ENCODE measurements at regions not wholly inside any gene's neighbourhood (a gene's known extent, or its start where the extent isn't known, plus 50 kb on each side); places are given as distances from the start of the nearest gene placed in this dataset.
A peak's percentile ranks its signal among the peaks of the same experiment; 100 is the strongest.

- Mint-ChIP-seq H3K9me3 (no peaks in the 10 kb centered on the region), H3K27ac (no peak overlapping the region), H3K4me1 (no peaks in the 10 kb centered on the region), H3K36me3 (no peaks in the 10 kb centered on the region), H3K27me3 (no peaks in the 10 kb centered on the region), H3K4me3 (no peak overlapping the region)
- POLR2A ChIA-PET: no interaction called here
- ATAC-seq (ENCODE audit: low read depth) (peak; percentile 65), DNase-seq (peak; percentile 55)
These were observed 354.0 kb upstream of the DUSP10 start for GRCh38 chr1:222095606-222096475.

DNA sequence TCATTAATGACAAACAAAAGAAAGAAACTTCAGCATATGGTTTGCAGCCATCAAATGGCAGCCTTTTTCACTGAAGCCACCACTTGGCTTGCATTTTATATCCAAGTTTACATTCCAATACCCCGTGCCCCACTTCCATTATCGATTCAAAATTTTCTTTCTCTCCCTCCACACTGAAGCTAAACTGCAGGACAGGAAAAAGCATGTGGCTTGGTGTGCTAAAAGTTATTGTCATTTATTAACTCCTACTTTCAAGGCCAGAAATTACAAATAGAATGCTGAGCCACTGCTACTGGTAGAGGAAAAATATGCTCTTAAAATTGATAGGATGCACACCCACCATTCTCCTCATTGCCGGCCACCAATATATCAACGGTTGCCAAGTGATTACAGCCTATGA is 351.6 kb upstream of the DUSP10 start:
- no peak overlapping the region for H3K4me3 Mint-ChIP-seq
- no peaks in the 10 kb centered on the region for H3K36me3 Mint-ChIP-seq

DNA sequence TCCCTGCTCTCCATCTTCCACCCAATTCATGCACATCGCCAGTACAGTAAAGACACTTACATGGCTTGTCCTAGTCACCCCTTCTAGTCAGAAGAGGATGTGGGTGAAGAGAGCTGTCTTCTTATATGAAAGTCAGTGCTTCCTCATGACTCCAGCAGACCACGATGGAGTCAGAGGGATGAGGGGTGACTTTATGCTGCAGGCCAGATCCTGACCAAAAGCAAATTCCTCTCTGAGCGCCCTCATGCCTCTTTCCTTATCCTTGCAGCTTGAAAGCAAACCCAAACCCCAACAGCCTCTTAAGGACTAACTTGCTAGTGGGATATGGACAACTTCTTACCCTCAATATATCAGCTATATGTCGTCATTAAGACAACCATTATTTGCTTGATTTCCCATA is 348.2 kb upstream of the DUSP10 start:
- ATAC-seq (ENCODE audit: low read depth) (no peak), DNase-seq (no peak)
- H3K27me3 Mint-ChIP-seq: no peaks in the 10 kb centered on the region
- H3K27ac Mint-ChIP-seq: no peak overlapping the region
- no peaks in the 10 kb centered on the region for H3K36me3 Mint-ChIP-seq
- H3K9me3 Mint-ChIP-seq: no peaks in the 10 kb centered on the region
- POLR2A ChIA-PET: no interaction called here
- H3K4me3 Mint-ChIP-seq: no peak overlapping the region
- no peaks in the 10 kb centered on the region for H3K4me1 Mint-ChIP-seq

More for the DNA sequence above, 351.6 kb upstream of the DUSP10 start:
- no peak for ATAC-seq (ENCODE audit: low read depth)
- Mint-ChIP-seq H3K27ac (no peak overlapping the region), H3K27me3 (no peaks in the 10 kb centered on the region), H3K4me1 (no peaks in the 10 kb centered on the region), H3K9me3 (no peaks in the 10 kb centered on the region)
- POLR2A ChIA-PET: no interaction called here
- no peak for DNase-seq

DNA sequence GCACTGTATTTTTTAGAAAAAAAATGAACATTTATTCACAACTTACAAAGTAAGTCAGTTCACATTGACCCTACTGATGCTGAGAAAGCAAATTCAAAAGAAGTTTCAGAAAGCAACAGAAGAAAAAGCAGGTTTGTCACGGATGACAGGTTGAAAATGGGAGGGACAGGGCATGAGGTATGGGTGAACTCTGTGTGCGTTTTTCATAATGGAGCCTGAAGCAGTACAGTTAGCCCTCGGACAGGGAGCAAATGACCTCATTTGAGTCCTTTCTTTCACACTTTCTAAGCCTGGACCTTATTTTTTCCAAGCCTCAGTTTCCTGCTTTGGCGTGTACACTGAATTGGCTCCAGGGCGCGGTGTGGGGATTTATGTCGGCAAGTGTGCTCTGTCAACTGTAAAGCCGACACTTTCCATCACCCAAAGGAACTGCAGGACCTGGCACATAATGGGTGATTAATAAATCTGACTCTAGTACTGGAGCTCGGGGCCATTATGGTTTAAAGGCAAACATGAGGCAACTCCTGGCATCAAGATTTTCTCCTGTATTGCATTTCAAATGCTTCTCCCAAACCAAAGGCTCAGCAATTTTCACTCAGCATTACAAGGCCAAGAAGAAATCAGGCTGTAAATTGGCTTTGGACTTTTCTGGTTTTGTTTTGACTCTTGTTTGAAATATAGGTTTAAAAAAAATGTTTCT is 345.5 kb upstream of the DUSP10 start:
- no peak for ATAC-seq (ENCODE audit: low read depth)
- H3K27me3 Mint-ChIP-seq: peaks cover 1% of the 10 kb centered on the region
- H3K4me1 Mint-ChIP-seq: no peaks in the 10 kb centered on the region
- POLR2A ChIA-PET: no interaction called here
- H3K9me3 Mint-ChIP-seq: peaks cover 2% of the 10 kb centered on the region
- H3K27ac Mint-ChIP-seq: no peak overlapping the region
- H3K36me3 Mint-ChIP-seq: no peaks in the 10 kb centered on the region
- DNase-seq: no peak
- H3K4me3 Mint-ChIP-seq: no peak overlapping the region

DNA sequence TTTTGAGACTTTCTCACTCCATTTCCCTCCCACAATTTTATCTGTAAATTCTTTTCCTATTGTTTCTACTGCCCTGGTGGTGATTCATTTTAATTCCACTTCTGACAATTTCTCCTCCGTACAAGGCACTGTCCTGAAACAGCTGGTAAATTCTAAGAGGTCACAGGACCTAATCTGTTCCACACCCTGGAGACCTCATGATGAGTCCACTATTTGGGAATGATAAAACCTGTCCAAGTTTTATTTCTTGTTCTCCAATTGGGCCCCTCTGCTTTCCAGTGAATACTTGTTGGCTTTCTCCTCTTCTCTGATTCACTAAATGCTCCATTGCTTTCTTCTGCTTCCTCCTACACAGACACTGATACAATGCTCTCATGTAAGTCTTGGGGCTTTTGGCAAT is 343.1 kb upstream of the DUSP10 start:
- POLR2A ChIA-PET: no interaction called here
- no peaks in the 10 kb centered on the region for H3K4me1 Mint-ChIP-seq
- ATAC-seq (ENCODE audit: low read depth): no peak
- peaks cover 2% of the 10 kb centered on the region for H3K9me3 Mint-ChIP-seq
- H3K27me3 Mint-ChIP-seq: peaks cover 2% of the 10 kb centered on the region
- DNase-seq: no peak
- H3K4me3 Mint-ChIP-seq: no peak overlapping the region
- no peak overlapping the region for H3K27ac Mint-ChIP-seq
- no peaks in the 10 kb centered on the region for H3K36me3 Mint-ChIP-seq

GRCh38 chr1:222084048-222084447 is 342.2 kb upstream of the DUSP10 start:
- Mint-ChIP-seq H3K36me3 (no peaks in the 10 kb centered on the region), H3K27ac (no peak overlapping the region), H3K9me3 (peaks cover 2% of the 10 kb centered on the region), H3K4me1 (no peaks in the 10 kb centered on the region), H3K4me3 (no peak overlapping the region), H3K27me3 (peaks cover 2% of the 10 kb centered on the region)
- no peak for DNase-seq
- no peak for ATAC-seq (ENCODE audit: low read depth)
- POLR2A ChIA-PET: no interaction called here

- Mint-ChIP-seq H3K9me3 (peaks cover 2% of the 10 kb centered on the region), H3K36me3 (no peaks in the 10 kb centered on the region), H3K4me1 (no peaks in the 10 kb centered on the region), H3K27me3 (peaks cover 4% of the 10 kb centered on the region), H3K27ac (no peak overlapping the region), H3K4me3 (no peak overlapping the region)
- DNase-seq (no peak), ATAC-seq (ENCODE audit: low read depth) (no peak)
- POLR2A ChIA-PET: no interaction called here
These were observed 340.0 kb upstream of the DUSP10 start for GRCh38 chr1:222081859-222082258.

DNA sequence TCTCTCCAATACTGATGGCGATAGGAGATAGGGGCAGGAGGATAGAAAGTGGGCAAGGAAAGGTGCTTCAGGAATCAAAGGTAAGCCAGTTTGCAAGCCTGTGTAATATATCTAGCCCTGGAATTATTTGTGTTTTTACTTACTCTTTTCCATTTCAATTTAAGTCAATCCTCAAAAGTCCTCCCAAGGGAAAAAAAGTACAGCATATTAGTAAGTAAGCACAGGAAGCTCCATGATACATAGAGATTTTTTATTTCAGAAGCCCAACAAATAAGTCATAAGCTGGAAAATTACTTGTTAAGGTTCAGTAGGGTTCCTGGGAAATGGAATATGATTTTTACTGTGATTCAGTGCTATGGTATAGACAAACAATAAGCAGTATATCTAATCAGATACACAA is 337.7 kb upstream of the DUSP10 start:
- H3K9me3 Mint-ChIP-seq: no peaks in the 10 kb centered on the region
- H3K27ac Mint-ChIP-seq: no peak overlapping the region
- no peaks in the 10 kb centered on the region for H3K4me1 Mint-ChIP-seq
- H3K4me3 Mint-ChIP-seq: no peak overlapping the region
- DNase-seq (no peak), ATAC-seq (ENCODE audit: low read depth) (no peak)
- POLR2A ChIA-PET: no interaction called here
- H3K27me3 Mint-ChIP-seq: peaks cover 4% of the 10 kb centered on the region
- no peaks in the 10 kb centered on the region for H3K36me3 Mint-ChIP-seq

GRCh38 chr1:222077206-222077605 is 335.3 kb upstream of the DUSP10 start:
- H3K4me3 Mint-ChIP-seq: no peak overlapping the region
- H3K9me3 Mint-ChIP-seq: no peaks in the 10 kb centered on the region

GRCh38 chr1:222074317-222074716 is 332.4 kb upstream of the DUSP10 start:
- no peak overlapping the region for H3K4me3 Mint-ChIP-seq
- no peaks in the 10 kb centered on the region for H3K36me3 Mint-ChIP-seq
- peaks cover 2% of the 10 kb centered on the region for H3K27me3 Mint-ChIP-seq
- POLR2A ChIA-PET: no interaction called here
- H3K27ac Mint-ChIP-seq: no peak overlapping the region
- DNase-seq (no peak), ATAC-seq (ENCODE audit: low read depth) (no peak)
- H3K4me1 Mint-ChIP-seq: no peaks in the 10 kb centered on the region
- no peaks in the 10 kb centered on the region for H3K9me3 Mint-ChIP-seq

More at GRCh38 chr1:222077206-222077605, 335.3 kb upstream of the DUSP10 start:
- Mint-ChIP-seq H3K4me1 (no peaks in the 10 kb centered on the region), H3K27me3 (peaks cover 2% of the 10 kb centered on the region), H3K36me3 (no peaks in the 10 kb centered on the region), H3K27ac (no peak overlapping the region)
- no peak for DNase-seq
- POLR2A ChIA-PET: no interaction called here
- no peak for ATAC-seq (ENCODE audit: low read depth)

GRCh38 chr1:222073307-222073995 is 331.6 kb upstream of the DUSP10 start:
- no peak overlapping the region for H3K27ac Mint-ChIP-seq
- POLR2A ChIA-PET: no interaction called here
- no peak overlapping the region for H3K4me3 Mint-ChIP-seq
- no peak for ATAC-seq (ENCODE audit: low read depth)
- DNase-seq: no peak
- no peaks in the 10 kb centered on the region for H3K4me1 Mint-ChIP-seq
- peaks cover 2% of the 10 kb centered on the region for H3K27me3 Mint-ChIP-seq
- H3K36me3 Mint-ChIP-seq: no peaks in the 10 kb centered on the region
- no peaks in the 10 kb centered on the region for H3K9me3 Mint-ChIP-seq

- Mint-ChIP-seq H3K9me3 (no peaks in the 10 kb centered on the region), H3K4me3 (no peak overlapping the region), H3K36me3 (no peaks in the 10 kb centered on the region), H3K27ac (no peak overlapping the region), H3K27me3 (no peaks in the 10 kb centered on the region), H3K4me1 (no peaks in the 10 kb centered on the region)
- ATAC-seq (ENCODE audit: low read depth) (no peak), DNase-seq (no peak)
- POLR2A ChIA-PET: no interaction called here
These were observed 329.5 kb upstream of the DUSP10 start for GRCh38 chr1:222071387-222071786.

GRCh38 chr1:222068937-222069336 is 327.0 kb upstream of the DUSP10 start:
- H3K9me3 Mint-ChIP-seq: peaks cover 9% of the 10 kb centered on the region
- no peak for ATAC-seq (ENCODE audit: low read depth)
- no peak for DNase-seq
- no peak overlapping the region for H3K27ac Mint-ChIP-seq
- POLR2A ChIA-PET: no interaction called here
- no peak overlapping the region for H3K4me3 Mint-ChIP-seq
- H3K36me3 Mint-ChIP-seq: peaks cover under 1% of the 10 kb centered on the region
- H3K4me1 Mint-ChIP-seq: no peaks in the 10 kb centered on the region
- H3K27me3 Mint-ChIP-seq: no peaks in the 10 kb centered on the region

- no peak overlapping the region for H3K27ac Mint-ChIP-seq
- DNase-seq: no peak
- no peak for ATAC-seq (ENCODE audit: low read depth)
- H3K9me3 Mint-ChIP-seq: peaks cover 12% of the 10 kb centered on the region
- H3K4me1 Mint-ChIP-seq: no peaks in the 10 kb centered on the region
- POLR2A ChIA-PET: no interaction called here
- H3K4me3 Mint-ChIP-seq: no peak overlapping the region
- H3K36me3 Mint-ChIP-seq: peaks cover 1% of the 10 kb centered on the region
- H3K27me3 Mint-ChIP-seq: no peaks in the 10 kb centered on the region
These were observed 326.2 kb upstream of the DUSP10 start for GRCh38 chr1:222068101-222068500.

Data from activated naive CD8-positive, alpha-beta T cell treated with anti-CD3 and anti-CD28 coated beads, Interleukin-2, amount 10 ng/mL, durations not matched to agents 7 days and 5 days (primary cell).